NCI-H1436 (cell line): ENCODE measurements at regions not wholly inside any gene's neighbourhood (a gene's known extent, or its start where the extent isn't known, plus 50 kb on each side); places are given as distances from the start of the nearest gene placed in this dataset.
A peak's percentile ranks its signal among the peaks of the same experiment; 100 is the strongest.
"Not testable (repeated sequence)": the region's sequence is repeated elsewhere in the genome, so short reads cannot be mapped to it uniquely, and the experiment has no call there.

Experiments used
- DNase-seq: peaks from one replicate; lab custom pipeline; 2025; lab: John Stamatoyannopoulos, UW

DNA sequence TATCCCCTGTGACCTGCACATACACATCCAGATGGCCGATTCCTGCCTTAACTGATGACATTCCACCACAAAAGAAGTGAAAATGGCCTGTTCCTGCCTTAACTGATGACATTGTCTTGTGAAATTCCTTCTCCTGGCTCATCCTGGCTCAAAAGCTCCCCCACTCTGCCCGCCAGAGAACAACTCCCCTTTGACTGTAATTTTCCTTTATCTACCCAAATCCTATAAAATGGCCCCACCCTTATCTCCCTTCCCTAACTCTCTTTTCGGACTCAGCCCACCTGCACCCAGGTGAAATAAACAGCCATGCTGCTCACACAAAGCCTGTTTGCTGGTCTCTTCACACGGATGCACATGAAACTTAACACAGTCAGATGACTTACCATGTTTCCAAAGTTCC, 403.8 kb downstream of the TBC1D32 start:
- DNase-seq, result not testable (repeated sequence)

DNA sequence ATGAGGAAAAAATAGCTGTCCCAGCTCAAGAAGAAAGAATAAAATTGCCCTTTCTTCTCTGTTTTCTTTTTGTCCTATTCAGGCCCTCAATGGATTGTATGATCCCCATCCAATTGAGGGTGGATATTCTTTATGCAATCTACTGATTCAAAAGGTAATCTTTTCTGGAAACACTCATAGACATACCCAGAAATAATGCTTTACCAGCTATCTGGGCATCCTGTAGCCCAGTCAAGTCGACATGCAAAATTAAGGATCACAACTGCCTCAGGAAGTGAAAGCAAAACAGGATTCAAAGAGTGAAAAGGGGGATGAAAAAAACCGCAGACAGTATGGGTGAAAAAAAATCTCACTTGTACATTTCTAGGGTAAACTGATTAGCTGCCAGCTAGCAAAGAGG, 410.1 kb downstream of the TBC1D32 start:
- no peak for DNase-seq

DNA sequence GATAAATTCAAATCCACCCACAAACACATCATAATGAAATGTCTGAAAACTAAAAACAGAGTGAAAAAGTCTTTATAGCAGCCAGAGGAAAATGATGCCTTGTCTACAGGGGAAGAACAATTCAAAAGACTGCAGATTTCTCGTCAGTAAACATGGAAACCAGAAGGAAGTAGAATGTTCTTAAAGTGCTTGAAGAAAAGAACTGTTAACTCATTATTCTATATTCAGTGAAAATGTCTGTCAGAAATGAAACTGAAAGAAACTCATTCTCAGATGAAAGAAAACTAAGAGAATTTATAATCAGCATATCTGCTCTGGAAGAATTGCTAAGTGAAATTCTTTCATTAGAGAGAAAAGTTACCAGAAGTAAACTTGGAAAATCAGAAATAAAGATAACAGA, 416.1 kb downstream of the TBC1D32 start:
- DNase-seq, result no peak

DNA sequence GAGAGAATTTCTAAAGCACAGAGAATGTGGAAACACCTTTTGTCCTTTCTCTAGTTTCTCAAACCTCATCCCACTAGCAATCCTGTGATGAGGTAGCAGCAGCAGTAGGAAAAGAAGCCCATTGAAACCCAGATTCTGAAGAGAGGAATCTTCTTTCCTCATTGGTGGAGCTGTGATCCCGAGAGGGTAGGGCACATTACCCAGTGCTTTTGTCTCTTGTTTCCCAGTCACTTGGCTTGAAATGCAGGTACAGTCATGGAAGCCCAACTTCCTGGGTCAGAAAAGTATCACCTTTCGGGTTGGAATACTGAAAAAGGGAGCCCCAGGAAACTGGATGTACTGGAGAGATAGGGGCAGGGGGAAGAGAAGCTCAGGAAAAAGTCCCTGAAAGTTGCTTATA, 417.4 kb downstream of the TBC1D32 start:
- no peak for DNase-seq

DNA sequence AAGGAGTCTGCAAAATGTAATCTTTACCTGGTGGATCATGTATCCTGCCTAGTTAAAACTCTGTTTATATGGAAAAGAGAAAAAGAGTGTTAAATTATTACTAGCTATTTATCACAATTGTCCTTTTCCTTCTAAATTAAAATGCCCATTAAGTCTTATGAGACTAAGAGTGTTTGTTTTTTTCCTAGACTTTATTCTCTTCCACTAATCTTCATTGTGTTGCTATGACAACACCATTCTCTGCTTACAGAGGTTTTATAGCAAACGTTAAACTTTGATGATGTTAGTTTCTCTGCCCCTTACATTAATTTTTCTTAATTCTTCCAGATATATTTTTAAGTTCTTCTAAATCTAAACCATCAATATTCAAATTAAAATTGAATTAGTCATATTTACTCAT, 420.8 kb downstream of the TBC1D32 start:
- no peak for DNase-seq

DNA sequence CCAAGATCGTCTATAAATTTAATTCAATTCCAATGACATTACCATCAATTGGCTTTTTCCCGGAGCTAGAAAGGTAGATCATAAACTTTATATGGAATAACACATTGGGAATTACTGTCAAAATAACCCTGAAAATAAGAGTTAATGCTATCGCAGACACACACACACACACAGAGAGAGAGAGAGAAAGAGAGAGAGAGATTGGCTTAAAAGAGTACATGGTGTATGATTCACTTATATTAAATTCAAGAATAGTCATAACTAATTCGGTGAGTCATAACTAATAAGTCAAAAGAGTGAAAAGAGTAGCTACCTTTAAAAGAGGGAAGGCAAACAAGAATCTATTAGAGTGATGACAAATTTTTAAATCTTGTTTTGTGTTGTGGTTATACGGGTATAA, 425.5 kb downstream of the TBC1D32 start:
- DNase-seq, result no peak

DNA sequence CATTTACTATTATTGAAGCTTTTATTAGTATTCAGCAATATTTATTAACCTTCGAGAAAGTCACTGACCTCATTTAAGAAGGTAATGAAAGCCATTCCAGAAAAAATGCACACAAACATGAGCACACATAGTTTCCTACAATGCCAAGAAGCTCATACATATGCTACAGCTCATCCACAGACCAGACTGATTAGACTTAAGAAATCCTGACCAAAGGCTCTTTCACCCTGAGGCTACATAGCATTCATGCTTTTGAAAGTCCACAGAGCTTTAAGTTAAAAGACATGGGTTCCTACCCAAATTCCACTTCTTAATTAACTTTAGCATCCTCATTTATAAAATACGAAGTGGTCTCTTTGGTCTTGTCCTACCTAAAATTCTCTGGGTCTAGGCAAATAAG, 430.4 kb downstream of the TBC1D32 start:
- no peak for DNase-seq

DNA sequence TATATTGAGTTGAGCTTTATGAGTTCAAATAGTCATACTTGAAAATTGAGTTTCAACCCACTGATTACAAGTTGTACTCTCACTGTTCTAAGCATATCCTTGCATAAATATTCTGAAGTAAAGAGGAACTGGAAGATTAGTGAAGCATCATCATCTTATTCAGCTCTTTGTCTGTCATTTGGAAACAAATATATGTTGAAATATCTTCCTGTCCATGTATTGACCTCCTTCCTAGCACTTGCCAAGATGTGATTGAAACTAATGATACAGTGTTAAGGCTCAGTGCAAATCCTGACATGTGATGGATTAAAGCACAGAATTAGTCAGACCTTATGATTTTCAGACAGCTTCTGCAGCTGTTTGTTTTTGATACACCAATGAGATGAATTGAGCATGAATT, 434.3 kb downstream of the TBC1D32 start:
- no peak for DNase-seq

DNA sequence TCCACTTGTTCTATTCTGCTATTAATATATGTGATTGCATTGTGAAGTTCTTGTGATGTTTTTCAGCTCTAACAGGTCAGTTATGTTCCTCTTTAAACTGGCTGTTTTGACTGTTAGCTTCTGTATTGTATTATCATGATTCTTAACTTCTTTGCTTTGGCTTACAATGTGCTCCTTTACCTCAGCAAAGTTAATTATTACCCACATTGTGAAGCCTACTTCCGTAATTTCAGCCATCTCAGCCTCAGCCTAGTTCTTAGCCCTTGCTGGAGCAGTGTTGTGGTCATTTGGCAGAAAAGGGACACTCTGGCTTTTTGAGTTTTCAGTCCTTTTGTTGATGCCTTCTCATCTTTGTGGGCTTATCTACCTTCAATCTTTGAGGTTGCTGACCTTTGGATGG, 440.2 kb downstream of the TBC1D32 start:
- no peak for DNase-seq

DNA sequence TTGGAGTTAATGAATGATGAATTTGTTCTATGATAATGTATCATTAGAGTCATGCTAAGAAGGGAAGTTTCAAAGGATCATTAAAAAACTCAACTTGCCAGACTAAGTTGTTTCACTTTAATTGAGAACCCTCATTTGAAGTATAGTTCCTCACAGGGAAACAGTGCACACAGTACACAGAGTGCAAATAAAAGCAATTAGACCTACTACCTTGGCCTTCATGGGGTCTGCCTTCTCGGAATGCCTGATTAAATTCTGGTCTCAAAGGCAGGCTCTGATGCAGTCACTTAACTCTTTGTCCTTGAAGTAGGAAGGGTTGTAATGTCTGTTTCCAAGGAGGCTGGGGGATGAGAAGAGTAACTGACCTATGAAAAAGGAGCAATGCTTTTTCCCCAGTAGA, 457.3 kb downstream of the TBC1D32 start:
- DNase-seq, result no peak

DNA sequence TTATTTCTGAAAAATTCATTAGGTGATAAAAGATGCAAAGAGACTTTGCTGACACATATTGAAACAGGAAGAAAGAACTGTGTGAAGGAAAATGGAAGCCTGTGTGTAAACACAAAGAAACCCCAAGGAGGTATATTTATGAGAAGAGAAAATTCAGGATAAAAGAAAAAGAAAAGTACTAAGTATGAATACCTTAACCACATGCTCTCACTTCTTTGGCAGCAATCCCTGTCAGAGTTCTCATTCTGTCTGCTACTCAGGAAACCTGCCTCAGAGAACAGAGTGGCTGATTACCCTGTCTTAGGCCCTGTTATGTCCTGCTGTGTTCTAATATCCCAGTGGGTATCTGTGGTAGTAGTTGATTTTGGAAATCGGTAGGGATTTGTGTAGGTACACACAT, 457.9 kb downstream of the TBC1D32 start:
- DNase-seq, result no peak

DNA sequence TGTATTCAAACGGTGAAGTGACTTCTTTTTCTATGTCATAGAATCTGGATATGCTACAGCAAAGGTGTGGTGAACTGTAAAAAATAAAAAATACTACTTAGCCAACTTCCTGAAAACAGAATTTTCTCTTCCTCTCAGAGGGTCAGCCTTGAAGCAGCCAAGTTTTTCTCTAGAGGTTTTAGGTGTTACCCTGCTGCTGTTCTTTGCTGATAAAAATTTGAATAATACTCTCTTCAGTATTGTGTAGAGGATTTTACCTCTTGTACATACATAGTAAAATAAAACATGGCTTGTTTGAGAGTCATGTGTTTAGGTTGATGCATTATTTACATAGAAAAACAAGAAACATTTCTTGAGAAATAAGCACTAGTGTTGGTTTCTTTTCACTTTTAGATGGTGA, 458.4 kb downstream of the TBC1D32 start:
- no peak for DNase-seq

DNA sequence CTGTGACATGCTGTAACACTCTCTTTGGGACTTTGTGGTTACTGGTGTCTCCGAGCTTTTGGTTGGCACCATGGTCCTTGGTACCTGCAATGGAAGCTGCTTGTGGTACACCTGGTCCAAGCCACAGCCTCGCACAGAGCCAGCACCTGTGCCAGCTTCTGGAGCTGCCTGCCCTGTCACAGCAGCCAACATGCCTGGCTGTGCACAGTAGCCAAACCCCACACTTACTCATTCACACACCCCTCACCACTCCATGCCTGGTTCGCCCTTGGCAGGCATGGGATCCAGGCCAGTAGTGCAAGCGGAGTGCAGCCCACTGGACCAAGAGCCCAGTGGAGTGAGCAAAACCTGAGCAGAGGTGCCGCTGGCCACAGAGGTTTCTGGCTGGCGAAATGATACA, 459.9 kb downstream of the TBC1D32 start:
- DNase-seq, result no peak

DNA sequence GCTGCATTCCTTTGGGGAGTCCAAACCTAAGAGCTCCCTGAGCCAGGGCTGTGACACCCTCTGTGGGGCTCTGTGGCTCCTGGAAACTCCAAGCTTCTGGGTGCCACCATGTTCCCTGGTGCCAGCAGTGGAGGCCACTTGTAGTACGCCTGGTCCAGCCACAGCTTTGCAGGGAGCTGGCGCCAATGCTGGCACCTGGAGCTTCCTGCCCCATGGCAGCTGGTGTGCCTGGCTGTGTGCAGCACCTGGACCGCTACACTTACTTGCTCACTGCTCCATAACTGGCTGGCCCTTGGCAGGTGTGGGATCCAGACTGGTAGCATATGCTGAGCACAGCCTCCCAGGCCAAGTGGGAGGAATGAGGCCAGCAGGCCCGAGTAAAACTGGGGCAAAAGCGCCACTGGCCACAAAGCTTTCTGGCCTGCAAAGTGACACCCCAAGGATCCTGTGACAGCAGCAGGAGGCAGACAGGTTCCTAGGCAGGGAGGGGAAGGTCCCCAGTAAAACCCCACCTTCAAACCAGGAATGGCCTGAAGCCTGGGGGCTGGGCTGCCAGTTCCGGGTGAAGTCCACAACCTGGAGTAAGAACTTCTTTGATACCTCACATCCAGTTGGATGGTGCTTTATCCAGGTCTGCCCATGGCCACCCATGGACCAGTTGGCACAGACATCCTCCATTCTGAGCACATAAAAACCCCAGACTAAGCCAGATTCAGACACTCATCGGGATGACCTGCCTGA, 461.0 kb downstream of the TBC1D32 start:
- DNase-seq, result no peak

DNA sequence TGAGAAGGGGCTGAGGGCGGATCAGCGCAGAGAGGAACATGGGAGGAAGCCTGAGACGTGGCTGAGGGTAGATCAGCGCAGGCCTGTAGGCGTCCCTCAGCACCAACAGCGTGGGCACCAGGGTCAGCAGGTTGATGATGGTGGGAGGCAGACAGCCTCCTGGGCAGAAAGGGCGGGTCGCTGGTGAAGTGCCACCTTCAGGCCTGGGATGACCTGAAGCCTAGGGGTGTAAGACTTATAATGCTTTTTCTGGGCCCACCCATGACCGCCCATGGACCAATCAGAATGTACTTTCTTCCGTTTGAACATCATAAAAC, 462.1 kb downstream of the TBC1D32 start:
- no peak for DNase-seq

DNA sequence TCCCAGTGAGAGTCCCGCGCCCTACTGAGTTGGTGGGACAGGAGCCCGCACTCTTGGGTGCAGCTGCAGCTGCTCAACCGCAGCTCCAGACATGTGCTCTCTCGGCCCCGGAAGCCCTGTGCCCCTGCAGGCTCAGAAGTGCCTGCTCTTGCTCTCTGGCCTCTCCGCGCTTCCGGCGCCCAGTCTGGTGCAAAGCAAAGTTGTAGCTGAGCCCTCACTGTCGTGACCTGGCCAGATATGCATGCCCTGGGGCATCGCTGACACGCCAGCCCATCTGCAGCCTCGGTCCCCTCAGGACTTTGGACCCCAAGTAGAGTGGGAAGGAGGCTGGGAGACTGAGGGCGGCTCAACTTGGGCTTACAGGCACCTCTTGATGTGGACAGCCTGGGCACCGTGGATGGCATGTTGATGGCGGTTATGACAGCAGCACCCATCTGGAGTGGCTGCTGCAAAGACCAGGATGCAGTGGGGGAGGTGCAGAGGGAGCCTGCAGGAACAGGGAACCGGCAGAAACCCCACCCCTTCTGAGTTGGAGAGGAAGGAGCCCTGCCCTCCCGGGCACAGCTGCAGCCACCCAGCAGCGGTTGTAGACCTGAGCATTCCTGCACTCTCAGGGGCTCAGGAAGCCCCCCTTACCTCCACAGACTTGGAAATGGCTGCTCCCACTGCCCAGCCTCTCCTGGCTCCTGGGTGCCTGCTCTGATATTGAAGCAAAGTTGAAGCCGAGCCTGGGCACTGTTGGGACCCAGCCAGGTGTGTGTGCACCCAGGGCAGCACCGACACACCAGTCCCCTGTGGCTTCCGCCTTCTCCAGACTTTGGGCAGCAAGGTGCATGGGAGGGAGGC, 462.6 kb downstream of the TBC1D32 start:
- DNase-seq, result no peak

DNA sequence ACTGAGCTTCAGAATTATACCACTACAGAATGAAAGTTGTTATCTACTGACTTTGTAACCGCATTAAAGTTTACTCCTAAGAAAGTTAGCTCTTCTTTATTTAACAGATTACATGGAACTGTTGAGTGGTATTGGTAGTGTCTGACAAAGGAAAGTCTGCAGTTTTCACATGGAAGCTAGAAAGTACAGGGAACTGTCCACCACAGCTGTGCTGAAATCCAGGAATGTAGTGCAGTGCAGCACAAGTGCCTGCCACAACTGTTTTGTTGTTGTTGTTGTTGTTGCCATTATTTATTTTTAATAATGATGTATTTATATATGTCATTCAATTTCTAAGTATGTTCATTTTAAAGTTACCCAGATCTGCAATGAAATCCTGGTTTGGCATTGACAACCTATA, 464.9 kb downstream of the TBC1D32 start:
- DNase-seq, result no peak

DNA sequence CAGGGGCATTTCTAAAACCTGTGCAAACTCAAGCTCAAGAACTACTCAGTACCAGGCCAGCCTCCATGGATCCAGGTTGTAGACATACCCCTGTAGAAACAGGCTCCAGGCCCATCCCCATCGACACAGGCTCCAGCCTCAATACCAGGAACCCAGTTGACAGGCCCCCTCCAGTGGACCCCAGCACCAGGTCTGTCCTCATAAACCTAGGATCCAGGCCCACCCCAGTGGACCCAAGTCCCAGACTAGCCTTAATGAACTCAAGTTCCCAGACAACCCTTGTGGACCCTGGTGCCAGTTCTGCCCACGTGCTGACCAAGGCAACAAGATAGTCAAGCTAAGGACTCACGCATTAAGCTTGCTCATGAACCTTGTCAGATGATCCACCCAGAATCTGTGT, 476.9 kb downstream of the TBC1D32 start:
- DNase-seq, result no peak

DNA sequence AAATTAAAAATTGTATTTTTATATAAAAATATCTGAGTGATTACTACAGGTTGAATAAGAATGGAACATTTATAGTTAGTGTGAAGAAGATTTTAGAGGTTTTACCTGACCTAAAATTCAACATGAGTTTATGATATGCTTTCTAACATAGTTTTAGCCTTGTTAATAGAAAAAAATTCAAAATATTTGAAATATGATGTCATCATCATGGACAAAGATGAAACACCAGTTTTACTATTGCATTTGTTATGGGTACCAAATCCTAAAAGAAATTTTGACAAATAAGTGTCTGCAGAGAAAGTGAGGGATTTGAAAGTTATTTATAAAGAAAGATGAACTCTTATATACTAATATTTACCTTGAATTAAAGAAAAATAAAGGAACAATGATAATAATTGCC, 479.7 kb downstream of the TBC1D32 start:
- DNase-seq, result no peak

DNA sequence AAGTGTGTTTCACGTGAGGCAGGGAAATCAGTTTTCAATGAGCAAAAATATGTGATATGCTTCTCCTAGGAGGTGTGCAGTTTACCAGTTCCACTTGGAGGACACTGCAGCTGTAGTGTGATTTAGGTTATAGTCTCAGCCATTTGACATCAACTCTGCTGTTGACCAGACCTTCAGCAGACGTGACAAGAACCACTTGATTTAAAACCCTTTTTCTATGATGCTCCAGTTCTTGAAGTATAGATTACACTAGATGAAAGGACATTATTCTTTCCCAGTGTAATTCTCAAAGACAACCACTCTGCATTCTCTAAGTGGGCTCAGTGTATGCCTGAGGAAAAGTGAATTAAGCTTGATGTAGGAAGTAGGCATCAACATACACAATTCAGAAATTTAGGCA, 480.8 kb downstream of the TBC1D32 start:
- no peak for DNase-seq

DNA sequence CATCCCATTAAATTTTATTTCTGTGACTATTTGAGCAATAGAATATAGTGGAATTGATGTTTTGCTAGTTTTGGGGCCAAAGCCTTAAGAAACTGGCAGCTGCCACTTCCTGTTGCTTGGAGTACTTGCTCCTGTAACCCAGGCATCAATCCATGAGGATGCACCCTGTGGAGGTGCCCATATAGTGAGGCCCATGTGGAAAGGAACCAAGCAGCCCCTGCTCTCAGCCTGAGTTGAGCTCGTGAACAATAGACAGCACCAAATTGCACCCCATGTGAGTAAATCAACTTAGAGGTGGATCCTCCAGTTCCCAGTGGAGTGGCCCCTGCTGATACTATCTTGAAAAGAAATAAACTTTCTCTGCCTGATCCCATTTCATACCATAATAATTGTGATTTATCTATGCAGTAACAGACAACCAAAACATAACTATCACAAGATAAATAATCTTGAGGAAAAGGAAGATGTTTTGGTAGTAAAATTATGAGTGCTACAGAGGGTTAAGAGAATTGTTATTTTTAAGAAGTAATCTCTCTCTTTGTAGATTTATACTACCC, 481.9 kb downstream of the TBC1D32 start:
- no peak for DNase-seq

DNA sequence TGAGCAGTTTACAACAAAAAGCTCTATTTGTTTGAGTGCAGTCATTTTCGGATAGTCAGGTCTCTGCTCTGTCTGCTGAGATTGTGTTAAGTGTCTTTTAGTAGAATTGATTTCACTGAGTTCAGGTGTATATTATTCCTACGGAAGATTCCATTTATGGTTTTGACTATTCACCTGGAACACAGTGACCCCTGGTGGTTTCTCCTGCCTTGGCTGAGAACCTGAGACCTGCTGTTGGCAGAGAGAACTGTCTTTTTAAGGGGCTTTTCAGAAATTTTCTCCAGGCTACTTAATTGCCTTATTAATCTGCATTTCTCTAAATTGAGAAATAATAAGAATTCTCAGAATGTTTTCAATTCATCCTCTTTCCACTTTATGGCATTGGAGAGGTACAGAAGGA, 508.0 kb downstream of the TBC1D32 start:
- DNase-seq, result peak; percentile 24

DNA sequence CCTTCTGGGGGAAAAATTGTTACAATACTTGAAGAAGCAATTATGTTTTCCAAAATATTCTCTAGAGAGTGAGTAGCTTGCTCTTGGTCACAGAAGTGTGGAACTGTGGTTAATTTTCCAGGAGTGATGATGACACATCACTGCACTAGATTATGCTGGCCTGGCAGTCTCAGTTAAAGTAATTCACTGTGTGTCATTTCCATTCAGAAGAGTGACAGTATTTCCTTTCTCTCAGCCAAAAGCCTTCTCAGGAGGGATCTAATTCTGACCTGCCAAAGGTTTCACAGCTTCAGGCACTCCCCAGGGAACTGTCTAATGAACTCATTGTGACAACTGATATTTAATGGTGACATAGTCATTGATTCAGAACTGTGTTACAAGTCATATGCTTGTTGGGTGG, 517.5 kb downstream of the TBC1D32 start:
- no peak for DNase-seq

DNA sequence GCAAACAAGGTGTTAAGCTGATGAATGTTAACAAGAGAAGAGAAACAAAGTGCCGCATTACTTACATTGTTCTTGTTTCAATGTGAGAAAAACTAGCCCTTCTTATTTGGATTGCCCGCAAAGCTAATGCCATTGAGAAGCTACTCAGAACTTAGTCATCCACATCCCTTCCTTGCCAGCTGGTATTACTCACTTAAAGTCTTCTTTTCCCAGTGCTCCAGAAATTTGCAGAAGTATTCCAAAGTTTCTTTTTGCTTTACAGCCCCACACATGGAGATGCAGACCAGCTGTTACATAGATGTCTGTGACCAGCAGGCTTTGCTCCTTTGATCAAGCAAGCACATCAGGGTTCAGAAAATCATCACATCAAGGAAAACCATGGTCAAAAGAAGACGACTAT, 529.0 kb downstream of the TBC1D32 start:
- DNase-seq, result no peak
